GM06990 (cell line): ENCODE measurements at regions not wholly inside any gene's neighbourhood (a gene's known extent, or its start where the extent isn't known, plus 50 kb on each side); places are given as distances from the start of the nearest gene placed in this dataset.

Experiments
- DNase-seq: peaks from one replicate; pipeline ENCODE4 v3.0.0-alpha.2; 2011; ENCODE audit not compliant: insufficient read length; ENCODE audit errors: extremely low read depth
- H3K27me3 ChIP-seq: replicated peaks from 2 replicates; pipeline ENCODE4 v1.6.0; 2011; ENCODE audit warnings: low read length; ENCODE audit not compliant: control insufficient read depth, insufficient read depth
- H3K36me3 ChIP-seq: 2 replicates; pipeline ENCODE4 v1.5.1; 2011; ENCODE audit warnings: low read length; ENCODE audit not compliant: control insufficient read depth, insufficient read depth
- H3K4me3 ChIP-seq: replicated peaks from 2 replicates; pipeline ENCODE4 v1.5.1; 2011; ENCODE audit warnings: low read depth, mild to moderate bottlenecking, control low read depth, low read length
- CTCF ChIP-seq: IDR thresholded peaks from 2 replicates; pipeline ENCODE4 v1.5.1; 2011; ENCODE audit warnings: low read length, control low read depth, mild to moderate bottlenecking, inconsistent platforms; ENCODE audit not compliant: insufficient read depth, poor library complexity, severe bottlenecking

DNA sequence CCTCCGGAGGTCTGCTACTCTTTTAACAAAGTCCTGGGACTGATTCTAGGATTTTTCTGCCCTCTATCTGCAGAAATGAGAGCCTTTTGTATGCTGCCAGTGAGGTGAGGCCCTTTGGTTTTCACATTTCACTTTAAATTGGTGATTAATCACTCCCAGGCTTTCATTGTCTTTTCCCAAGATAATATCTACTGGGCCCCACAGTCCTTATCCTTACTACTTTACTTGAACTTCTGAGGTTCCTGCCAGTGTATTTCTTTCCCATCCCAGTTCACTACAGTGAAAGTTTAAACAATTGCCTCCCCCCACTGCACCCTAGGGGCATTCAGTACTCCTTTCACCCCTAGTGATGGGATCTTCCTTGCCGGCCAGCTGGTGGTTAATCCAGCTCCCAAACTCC lies 127.4 kb upstream of the INHBA start:
- no peak for TF ChIP-seq CTCF
- Histone ChIP-seq H3K36me3 (no peaks in the 10 kb centered on the region), H3K27me3 (no peaks in the 10 kb centered on the region), H3K4me3 (no peak overlapping the region)
- DNase-seq: no peak

DNA sequence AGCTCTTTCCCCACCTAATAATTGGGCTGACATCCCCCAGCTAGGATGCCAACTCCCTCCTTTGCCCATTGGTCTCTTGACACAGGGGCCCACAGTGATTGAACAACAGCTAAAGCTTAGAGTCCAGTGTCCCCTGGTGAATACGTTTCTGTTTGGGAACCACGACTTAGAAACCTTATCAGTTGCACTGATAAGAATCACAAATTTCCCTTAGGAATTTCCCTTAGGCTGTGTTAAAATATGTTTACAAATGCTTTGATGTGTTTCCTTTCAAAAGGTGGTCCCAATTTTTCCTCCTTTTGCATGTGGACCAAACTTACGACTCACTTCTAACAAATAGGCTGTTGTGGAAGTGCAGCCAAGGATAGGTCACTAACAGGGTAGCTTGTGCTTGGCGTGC lies 126.0 kb upstream of the INHBA start:
- no peak for DNase-seq
- Histone ChIP-seq H3K36me3 (no peaks in the 10 kb centered on the region), H3K27me3 (no peaks in the 10 kb centered on the region), H3K4me3 (no peak overlapping the region)
- TF ChIP-seq CTCF: no peak

DNA sequence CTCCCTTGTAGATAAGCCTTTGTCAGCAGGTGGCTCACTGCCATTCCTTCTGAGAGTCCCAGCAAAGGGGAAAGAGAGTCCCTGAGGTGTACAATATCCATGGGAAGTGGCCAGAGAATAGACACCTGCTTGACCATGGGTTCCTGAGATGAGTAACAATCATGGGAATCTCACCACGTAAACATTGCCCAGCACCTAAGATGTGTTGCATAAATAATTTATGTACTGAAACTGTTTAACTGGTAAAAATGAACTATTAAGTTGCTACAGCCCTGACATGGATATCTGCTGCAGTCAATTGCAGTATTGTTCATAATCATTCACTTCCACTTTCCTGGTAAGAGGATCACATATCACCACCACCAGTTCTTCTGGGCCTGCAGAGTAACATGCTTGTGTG lies 123.8 kb upstream of the INHBA start:
- Histone ChIP-seq H3K36me3 (no peaks in the 10 kb centered on the region), H3K27me3 (no peaks in the 10 kb centered on the region), H3K4me3 (no peak overlapping the region)
- DNase-seq: no peak
- TF ChIP-seq CTCF: no peak

GRCh38 chr7:41825927-41826480 lies 123.1 kb upstream of the INHBA start:
- no peak for DNase-seq
- H3K4me3 ChIP-seq: no peak overlapping the region
- TF ChIP-seq CTCF: no peak
- no peaks in the 10 kb centered on the region for H3K27me3 ChIP-seq
- H3K36me3 ChIP-seq: no peaks in the 10 kb centered on the region

- Histone ChIP-seq H3K27me3 (no peaks in the 10 kb centered on the region), H3K4me3 (no peak overlapping the region), H3K36me3 (no peaks in the 10 kb centered on the region)
- TF ChIP-seq CTCF: no peak
- DNase-seq: no peak
Observed at GRCh38 chr7:41824284-41824683, 121.4 kb upstream of the INHBA start.

GRCh38 chr7:41822259-41822817 lies 119.4 kb upstream of the INHBA start:
- no peak for DNase-seq
- no peaks in the 10 kb centered on the region for H3K36me3 ChIP-seq
- H3K27me3 ChIP-seq: no peaks in the 10 kb centered on the region
- H3K4me3 ChIP-seq: no peak overlapping the region
- no peak for TF ChIP-seq CTCF
